Immature natural killer cell (primary cell): ENCODE measurements at regions not wholly inside any gene's neighbourhood (a gene's known extent, or its start where the extent isn't known, plus 50 kb on each side); places are given as distances from the start of the nearest gene placed in this dataset.
"Not testable (repeated sequence)": the region's sequence is repeated elsewhere in the genome, so short reads cannot be mapped to it uniquely, and the experiment has no call there.

Experiments used
- DNase-seq, 3 donors: peaks; one replicate each; pipeline ENCODE4 v3.0.0; 2022; ENCODE audit warnings: mixed read lengths in 1 of 3
- H3K27ac Mint-ChIP-seq, 6 donors: one replicate each; pipeline ENCODE4 v1.8.0; 2020; ENCODE audit warnings: mixed read lengths in 6 of 6, mild to moderate bottlenecking in 5 of 6, inconsistent platforms in 4 of 6, moderate library complexity in 3 of 6
- H3K27me3 Mint-ChIP-seq, 3 donors: one replicate each; pipeline ENCODE4 v1.8.0; 2020 to 2021; ENCODE audit warnings: low read depth in 3 of 3, mild to moderate bottlenecking in 3 of 3, mixed read lengths in 3 of 3, moderate library complexity in 3 of 3, inconsistent platforms in 1 of 3
- H3K36me3 Mint-ChIP-seq, 3 donors: one replicate each; pipeline ENCODE4 v1.8.0; 2020; ENCODE audit warnings: mixed read lengths in 3 of 3, inconsistent platforms in 2 of 3, mild to moderate bottlenecking in 2 of 3
- H3K4me1 Mint-ChIP-seq, 2 donors: one replicate each; pipeline ENCODE4 v1.8.0; 2020; ENCODE audit warnings: inconsistent platforms in 2 of 2, mild to moderate bottlenecking in 2 of 2, mixed read lengths in 2 of 2, moderate library complexity in 1 of 2
- H3K4me3 Mint-ChIP-seq, 5 donors: one replicate each; pipeline ENCODE4 v1.8.0; 2020; ENCODE audit warnings: mild to moderate bottlenecking in 5 of 5, mixed read lengths in 5 of 5, inconsistent platforms in 3 of 5, moderate library complexity in 3 of 5
- H3K9me3 Mint-ChIP-seq, 6 donors: one replicate each; pipeline ENCODE4 v1.8.0; 2020; ENCODE audit warnings: mild to moderate bottlenecking in 6 of 6, mixed read lengths in 6 of 6, inconsistent platforms in 4 of 6, moderate library complexity in 3 of 6

DNA sequence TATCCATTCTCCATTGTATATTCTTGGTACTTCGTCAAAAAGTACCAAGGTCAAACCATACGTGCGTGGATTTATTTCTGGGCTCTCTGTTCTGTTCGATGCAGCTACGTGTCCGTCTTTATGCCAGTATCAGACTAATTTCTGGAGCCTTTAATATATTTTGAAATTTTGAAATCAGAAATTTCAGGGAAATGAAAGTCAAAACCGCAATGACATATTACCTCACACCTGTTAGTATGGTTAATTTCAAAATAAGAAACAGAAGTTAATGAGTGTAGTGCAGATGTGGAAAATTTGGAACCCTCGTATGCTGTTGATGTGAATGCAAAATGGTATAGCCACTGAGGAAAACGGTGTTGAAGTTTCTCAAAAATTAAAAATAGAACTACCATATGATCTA lies 156.1 kb upstream of the TRIB2 start:
- H3K4me1 Mint-ChIP-seq = peaks cover 13 to 23% of the 10 kb centered on the region in 2 donors
- H3K4me3 Mint-ChIP-seq = no peak overlapping the region
- no peak overlapping the region for H3K27ac Mint-ChIP-seq

DNA sequence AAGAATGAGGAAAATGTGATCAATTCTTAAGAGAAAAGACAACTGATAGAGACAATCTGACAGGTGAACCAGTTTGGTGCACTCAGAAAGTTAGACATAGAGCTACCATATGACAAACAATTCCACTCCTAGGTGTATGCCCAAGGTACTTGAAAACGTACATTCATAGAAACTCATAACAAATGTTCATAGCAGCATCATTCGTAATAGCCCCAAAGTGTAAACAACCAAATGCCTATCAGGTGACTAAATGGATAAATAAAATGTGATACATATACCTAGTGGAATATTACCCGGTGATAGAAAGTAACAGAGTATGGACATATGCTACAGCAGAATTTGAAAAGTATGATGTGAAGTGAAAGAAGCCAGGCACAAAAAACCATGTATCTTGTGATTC lies 149.3 kb upstream of the TRIB2 start:
- no peak overlapping the region for H3K4me3 Mint-ChIP-seq
- peaks cover 2 to 4% (median 2%) of the 10 kb centered on the region in 3 donors for H3K27me3 Mint-ChIP-seq
- DNase-seq = no peak
- H3K27ac Mint-ChIP-seq = no peak overlapping the region
- peaks cover 0 to under 1% (median 0%) of the 10 kb centered on the region in 6 donors for H3K9me3 Mint-ChIP-seq
- H3K4me1 Mint-ChIP-seq = no peaks in the 10 kb centered on the region
- no peaks in the 10 kb centered on the region for H3K36me3 Mint-ChIP-seq

More for the DNA sequence above, 156.1 kb upstream of the TRIB2 start:
- Mint-ChIP-seq H3K36me3 (no peaks in the 10 kb centered on the region), H3K27me3 (peaks cover 0 to 2% (median 0%) of the 10 kb centered on the region in 3 donors), H3K9me3 (peaks cover 0 to 2% (median 0%) of the 10 kb centered on the region in 6 donors)
- no peak for DNase-seq

DNA sequence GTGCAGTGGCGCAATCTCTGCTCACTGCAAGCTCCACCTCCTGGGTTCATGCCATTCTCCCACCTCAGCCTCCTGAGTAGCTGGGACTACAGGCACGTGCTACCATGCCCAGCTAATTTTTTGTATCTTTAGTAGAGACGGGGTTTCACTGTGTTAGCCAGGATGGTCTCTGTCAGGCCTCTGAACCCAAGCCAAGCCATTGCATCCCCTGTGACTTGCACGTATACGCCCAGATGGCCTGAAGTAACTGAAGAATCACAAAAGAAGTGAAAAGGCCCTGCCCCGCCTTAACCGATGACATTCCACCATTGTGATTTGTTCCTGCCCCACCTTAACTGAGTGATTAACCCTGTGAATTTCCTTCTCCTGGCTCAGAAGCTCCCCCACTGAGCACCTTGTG lies 147.2 kb upstream of the TRIB2 start:
- DNase-seq, H3K9me3 Mint-ChIP-seq, H3K4me1 Mint-ChIP-seq, H3K36me3 Mint-ChIP-seq, H3K4me3 Mint-ChIP-seq, H3K27me3 Mint-ChIP-seq, H3K27ac Mint-ChIP-seq: not testable (repeated sequence)

DNA sequence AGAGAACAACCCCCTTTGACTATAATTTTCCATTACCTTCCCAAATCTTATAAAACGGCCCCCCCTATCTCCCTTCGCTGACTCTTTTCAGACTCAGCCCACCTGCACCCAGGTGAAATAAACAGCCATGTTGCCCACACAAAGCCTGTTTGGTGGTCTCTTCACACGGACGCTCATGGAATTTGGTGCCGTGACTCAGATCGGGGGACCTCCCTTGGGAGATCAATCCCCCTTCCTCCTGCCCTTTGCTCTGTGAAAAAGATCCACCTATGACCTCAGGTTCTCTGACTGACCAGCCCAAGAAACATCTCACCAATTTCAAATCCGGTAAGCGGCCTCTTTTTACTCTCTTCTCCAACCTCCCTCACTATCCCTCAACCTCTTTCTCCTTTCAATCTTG lies 146.8 kb upstream of the TRIB2 start:
- not testable (repeated sequence) for H3K9me3 Mint-ChIP-seq, H3K4me3 Mint-ChIP-seq, H3K27me3 Mint-ChIP-seq, H3K36me3 Mint-ChIP-seq, H3K4me1 Mint-ChIP-seq, DNase-seq
- peak overlapping the region in 1 of 6 donors; percentile 17 for H3K27ac Mint-ChIP-seq

DNA sequence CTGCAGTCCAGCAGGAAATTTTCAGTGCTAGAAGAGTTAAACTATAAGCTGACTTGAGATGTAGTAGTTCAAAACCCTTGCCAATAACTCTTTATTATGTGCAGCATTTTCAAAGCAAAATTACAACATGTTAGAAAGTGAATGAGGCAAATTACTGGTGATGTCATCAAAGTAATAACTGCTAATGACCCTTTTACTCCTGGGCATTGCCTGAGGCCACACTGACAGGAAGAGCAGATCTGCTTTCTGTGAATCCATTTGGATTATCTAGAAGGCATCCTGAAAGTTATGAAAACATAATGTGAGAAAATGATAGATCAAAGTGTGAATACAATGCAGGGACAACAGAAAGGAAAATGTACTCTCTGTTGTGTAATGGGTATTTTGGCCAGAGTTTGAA lies 139.6 kb upstream of the TRIB2 start:
- no peak overlapping the region for H3K4me3 Mint-ChIP-seq
- H3K27ac Mint-ChIP-seq = no peak overlapping the region
- H3K9me3 Mint-ChIP-seq = no peaks in the 10 kb centered on the region
- H3K27me3 Mint-ChIP-seq = peaks cover 0 to 8% (median 6%) of the 10 kb centered on the region in 3 donors
- H3K36me3 Mint-ChIP-seq = no peaks in the 10 kb centered on the region
- H3K4me1 Mint-ChIP-seq = no peaks in the 10 kb centered on the region
- no peak for DNase-seq

DNA sequence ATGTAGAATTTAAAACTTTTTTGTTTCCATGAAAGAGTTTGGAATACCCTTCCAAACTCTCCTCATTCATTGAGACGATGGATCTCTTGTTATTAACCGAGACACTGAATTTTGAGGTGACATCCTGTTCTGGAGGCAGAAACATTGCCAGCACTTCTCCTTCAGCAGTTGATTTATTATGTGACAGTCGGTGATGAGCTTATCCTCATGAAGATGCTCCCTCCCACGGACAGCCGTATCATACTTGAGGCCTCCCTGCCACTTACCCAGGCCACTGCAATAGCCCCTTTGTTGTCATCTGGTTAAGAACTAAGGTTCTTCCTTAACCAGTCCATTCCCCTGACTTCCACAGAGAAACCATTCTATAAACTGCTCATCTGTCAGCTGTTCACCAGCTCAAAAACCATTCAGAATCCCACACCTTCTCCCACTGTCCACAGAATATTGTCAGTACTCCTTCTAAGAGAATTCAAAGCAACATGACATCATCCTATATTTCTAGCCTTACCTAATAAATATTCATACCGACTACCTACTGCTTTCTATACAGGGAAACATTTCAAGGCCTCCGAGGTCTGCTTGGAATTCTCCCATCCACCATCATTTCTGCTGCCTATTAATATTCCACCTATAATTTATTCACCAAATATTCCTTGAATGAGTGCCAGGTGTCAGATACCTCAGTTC lies 139.0 kb upstream of the TRIB2 start:
- Mint-ChIP-seq H3K4me1 (no peaks in the 10 kb centered on the region), H3K4me3 (no peak overlapping the region), H3K27me3 (peaks cover 0 to 6% (median 5%) of the 10 kb centered on the region in 3 donors), H3K27ac (no peak overlapping the region), H3K9me3 (no peaks in the 10 kb centered on the region), H3K36me3 (no peaks in the 10 kb centered on the region)
- no peak for DNase-seq

DNA sequence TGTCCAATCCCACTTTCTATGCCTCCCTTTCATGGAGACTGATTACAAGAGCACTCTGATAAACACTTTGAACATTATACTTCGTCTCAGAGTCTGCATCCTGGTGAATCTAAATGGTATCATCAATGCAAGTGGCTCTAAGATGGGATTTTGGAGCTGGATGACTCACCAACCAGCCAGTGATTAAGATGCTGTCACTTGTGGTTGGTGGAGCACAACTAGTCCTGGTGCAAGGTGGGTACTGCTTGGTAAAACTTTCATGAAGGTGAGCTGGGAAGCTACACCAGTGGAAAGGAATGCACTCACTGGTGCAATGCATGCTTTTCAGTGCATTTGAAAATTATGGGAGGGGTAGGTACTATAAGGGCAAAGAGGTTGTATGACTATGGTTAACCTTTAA lies 137.7 kb upstream of the TRIB2 start:
- H3K27ac Mint-ChIP-seq = no peak overlapping the region
- no peaks in the 10 kb centered on the region for H3K9me3 Mint-ChIP-seq
- peaks cover 0 to 6% (median 2%) of the 10 kb centered on the region in 3 donors for H3K27me3 Mint-ChIP-seq
- H3K4me1 Mint-ChIP-seq = no peaks in the 10 kb centered on the region
- no peak overlapping the region for H3K4me3 Mint-ChIP-seq
- no peak for DNase-seq
- H3K36me3 Mint-ChIP-seq = no peaks in the 10 kb centered on the region

DNA sequence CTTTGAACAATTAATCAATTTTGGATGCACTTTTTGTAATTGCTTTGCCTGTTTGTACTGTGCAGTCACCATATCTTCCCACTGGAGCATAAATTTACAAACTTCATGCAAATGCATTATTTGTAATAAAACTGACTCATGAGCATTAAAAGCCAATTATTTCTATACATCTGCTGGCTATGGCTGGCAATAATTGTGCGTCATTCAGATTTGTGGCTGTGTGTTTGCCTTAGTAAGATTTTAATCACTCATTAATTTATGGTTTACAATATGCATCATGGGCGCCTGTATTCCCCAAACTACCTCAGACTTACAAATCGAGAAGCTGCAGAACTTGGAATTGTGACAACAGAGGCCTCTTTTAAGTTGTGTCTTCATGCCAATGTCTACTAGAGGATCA lies 132.4 kb upstream of the TRIB2 start:
- no peak for DNase-seq
- Mint-ChIP-seq H3K4me3 (no peak overlapping the region), H3K36me3 (no peaks in the 10 kb centered on the region), H3K4me1 (peaks cover 19 to 27% of the 10 kb centered on the region in 2 donors), H3K9me3 (no peaks in the 10 kb centered on the region), H3K27me3 (peaks cover 0 to 6% (median 0%) of the 10 kb centered on the region in 3 donors), H3K27ac (no peak overlapping the region)

DNA sequence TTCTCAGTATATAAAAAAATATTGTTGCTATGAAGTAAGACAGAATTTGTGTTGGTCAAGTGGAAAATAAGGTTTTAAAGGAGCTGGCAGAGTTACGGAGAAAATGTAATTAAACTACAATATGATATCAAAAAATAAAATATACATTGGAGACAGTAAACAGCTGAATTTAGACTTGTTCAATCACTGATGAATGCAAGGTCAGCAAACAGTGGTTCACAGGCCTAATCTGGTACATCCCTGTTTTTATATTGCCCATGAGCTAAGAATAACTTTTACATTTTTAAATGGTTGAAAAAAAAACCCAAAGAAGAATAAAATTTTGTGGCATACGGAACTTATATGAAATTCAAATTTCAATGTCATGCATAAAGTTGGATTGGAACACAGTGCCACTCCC lies 131.0 kb upstream of the TRIB2 start:
- Mint-ChIP-seq H3K27ac (no peak overlapping the region), H3K36me3 (no peaks in the 10 kb centered on the region), H3K27me3 (no peaks in the 10 kb centered on the region), H3K4me1 (peaks cover 22 to 31% of the 10 kb centered on the region in 2 donors), H3K4me3 (no peak overlapping the region), H3K9me3 (no peaks in the 10 kb centered on the region)
- no peak for DNase-seq

DNA sequence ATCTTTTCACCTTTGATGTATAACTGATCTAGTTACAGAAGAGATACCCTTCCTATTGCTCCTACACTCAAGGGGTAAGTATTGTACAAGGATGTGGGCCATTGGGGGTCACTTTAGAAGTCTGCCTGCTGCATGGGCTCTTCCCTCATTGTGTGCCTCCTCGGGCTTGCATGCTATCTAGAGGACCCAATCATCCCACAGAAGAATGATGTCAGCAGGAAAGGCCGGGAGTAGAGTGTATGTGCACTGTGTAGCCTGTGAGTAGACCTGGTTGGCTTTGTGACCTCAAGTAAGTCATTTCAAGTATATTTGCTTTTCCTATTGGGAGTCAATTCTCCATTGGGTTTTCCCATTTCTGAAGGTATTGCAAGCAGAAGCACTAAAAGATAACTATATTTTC lies 129.5 kb upstream of the TRIB2 start:
- H3K4me3 Mint-ChIP-seq = no peak overlapping the region
- no peak overlapping the region for H3K27ac Mint-ChIP-seq
- H3K9me3 Mint-ChIP-seq = no peaks in the 10 kb centered on the region
- no peaks in the 10 kb centered on the region for H3K27me3 Mint-ChIP-seq
- H3K36me3 Mint-ChIP-seq = no peaks in the 10 kb centered on the region
- no peak for DNase-seq
- H3K4me1 Mint-ChIP-seq = peaks cover 22 to 31% of the 10 kb centered on the region in 2 donors

DNA sequence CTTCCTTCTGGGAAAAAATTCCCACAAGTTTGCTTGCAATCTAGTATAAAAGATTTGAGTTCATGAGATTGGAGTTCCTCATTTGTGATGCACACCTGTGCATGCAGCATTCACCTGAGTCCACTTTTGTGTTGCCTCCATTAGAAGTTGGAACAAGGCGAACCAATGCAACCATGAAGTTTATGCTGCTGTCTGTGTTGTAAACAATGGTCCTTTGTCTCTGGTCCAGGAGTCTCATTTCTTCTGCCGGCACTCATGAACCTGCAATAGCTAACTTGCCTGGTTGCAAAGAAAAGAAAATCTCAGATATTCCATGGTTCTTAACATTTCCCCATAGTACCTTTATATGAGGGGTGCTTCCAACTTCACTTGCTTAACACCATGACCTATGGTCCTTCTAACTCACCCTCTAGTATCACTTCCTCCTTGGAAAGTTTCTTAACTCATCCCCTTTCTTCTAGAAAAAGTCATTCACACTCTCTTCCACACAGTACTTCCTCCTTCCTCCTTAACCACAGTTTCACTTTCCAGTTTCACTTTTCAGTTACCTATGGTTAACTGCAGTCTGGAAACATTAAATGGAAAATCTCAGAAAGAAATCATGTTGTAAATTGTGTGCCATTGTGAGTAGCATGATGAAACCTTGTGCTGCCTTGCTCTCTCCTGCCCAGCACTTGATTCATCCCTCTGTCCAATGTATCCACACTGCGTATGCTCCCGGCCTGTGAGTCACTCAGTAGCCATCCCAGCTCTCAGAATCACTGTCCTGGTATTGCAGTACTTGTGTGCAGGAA lies 128.8 kb upstream of the TRIB2 start:
- Mint-ChIP-seq H3K4me1 (peaks cover 22 to 31% of the 10 kb centered on the region in 2 donors), H3K27me3 (no peaks in the 10 kb centered on the region), H3K27ac (peak overlapping the region in 1 of 6 donors; percentile 73), H3K4me3 (peak overlapping the region in 4 of 5 donors; percentile 35 to 60 (median 42)), H3K36me3 (no peaks in the 10 kb centered on the region), H3K9me3 (no peaks in the 10 kb centered on the region)
- peak; percentile 5 to 9 (median 5) for DNase-seq

DNA sequence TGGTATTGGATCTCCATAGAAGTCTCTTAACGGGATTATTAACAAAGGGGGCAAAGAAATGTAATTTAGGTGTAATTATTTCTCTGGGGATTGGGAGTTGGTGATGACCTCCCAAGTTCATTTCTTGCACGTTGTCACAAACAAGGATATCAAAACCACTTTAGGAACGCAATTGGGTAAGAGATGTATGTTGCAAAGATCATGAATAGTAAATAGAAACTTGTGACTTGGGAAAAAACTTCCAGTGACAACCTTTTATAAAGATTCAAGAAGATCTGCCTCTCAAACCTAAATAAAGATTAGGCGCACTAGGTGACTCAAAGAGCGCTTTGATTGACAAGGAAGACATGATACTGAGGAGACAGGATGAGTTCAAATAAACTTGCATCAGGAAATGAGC lies 127.8 kb upstream of the TRIB2 start:
- Mint-ChIP-seq H3K27me3 (no peaks in the 10 kb centered on the region), H3K9me3 (no peaks in the 10 kb centered on the region), H3K4me3 (no peak overlapping the region), H3K36me3 (no peaks in the 10 kb centered on the region), H3K27ac (no peak overlapping the region), H3K4me1 (peaks cover 22 to 31% of the 10 kb centered on the region in 2 donors)
- no peak for DNase-seq

DNA sequence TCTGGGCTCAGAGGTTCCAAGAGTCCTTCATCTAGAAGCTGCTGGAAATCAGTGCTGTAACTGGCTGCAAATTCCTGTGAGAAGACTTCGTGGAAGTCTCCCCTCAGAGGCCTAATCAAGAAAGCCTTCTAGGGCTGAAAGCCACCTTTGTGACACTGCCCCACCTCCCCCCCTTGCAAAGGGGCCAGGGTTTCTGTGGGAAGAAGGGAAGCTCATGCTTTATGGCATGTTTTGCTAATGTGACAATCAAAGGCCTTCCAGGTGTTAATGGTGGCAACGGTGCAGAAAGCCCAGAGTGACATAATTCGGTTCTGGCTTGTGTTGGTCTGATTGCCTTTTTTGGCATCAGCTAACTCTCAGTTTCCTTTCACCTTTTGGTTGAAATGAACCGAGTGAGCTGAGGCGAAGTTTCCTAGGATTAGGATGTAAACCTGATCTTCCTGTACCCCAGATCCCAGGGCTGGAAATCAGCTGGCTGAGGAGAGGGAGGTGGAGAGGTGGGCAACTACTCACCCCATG lies 126.9 kb upstream of the TRIB2 start:
- Mint-ChIP-seq H3K4me1 (peaks cover 22 to 31% of the 10 kb centered on the region in 2 donors), H3K36me3 (no peaks in the 10 kb centered on the region), H3K4me3 (no peak overlapping the region), H3K27ac (no peak overlapping the region), H3K9me3 (no peaks in the 10 kb centered on the region), H3K27me3 (no peaks in the 10 kb centered on the region)
- no peak for DNase-seq

DNA sequence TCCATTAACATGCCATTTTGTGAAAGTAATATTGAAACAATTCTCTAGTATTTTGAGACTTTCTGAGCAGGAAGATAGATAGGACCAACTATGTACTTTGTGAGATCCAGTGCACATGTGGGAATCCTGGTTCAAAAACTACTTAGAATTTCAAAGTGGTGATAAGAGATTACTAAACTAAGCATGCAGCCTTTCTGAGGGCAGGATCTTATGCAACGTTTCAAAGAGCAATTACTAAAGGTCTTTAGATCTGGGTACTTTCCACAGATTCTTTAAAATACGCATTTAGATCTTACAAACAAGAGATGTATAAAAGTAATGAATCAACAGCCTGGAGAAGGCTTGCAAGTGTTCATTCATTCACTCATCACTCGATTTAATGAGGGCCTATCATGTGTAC lies 124.4 kb upstream of the TRIB2 start:
- Mint-ChIP-seq H3K4me3 (no peak overlapping the region), H3K27me3 (peaks cover 0 to under 1% (median 0%) of the 10 kb centered on the region in 3 donors), H3K27ac (no peak overlapping the region), H3K36me3 (no peaks in the 10 kb centered on the region), H3K9me3 (no peaks in the 10 kb centered on the region), H3K4me1 (peaks cover 22 to 25% of the 10 kb centered on the region in 2 donors)
- DNase-seq = no peak
